ENCODE measurements at regions not wholly inside any gene's neighbourhood (a gene's known extent, or its start where the extent isn't known, plus 50 kb on each side); places are given as distances from the start of the nearest gene placed in this dataset.
"Not testable (repeated sequence)": the region's sequence is repeated elsewhere in the genome, so short reads cannot be mapped to it uniquely, and the experiment has no call there.

- no peak for DNase-seq (ENCODE audit: low spot score)
Observed at GRCh38 chr15:79606831-79607355, 174.8 kb downstream of the MINAR1 start.

GRCh38 chr15:79608066-79608864, 176.1 kb downstream of the MINAR1 start:
- DNase-seq (ENCODE audit: low spot score), result no peak

GRCh38 chr15:79609506-79609905, 177.4 kb downstream of the MINAR1 start:
- DNase-seq (ENCODE audit: low spot score), result no peak

- DNase-seq (ENCODE audit: low spot score), result no peak
Observed at GRCh38 chr15:79610021-79610420, 177.9 kb downstream of the MINAR1 start.

- DNase-seq (ENCODE audit: low spot score), result no peak
Observed at GRCh38 chr15:79615754-79616153, 183.6 kb downstream of the MINAR1 start.

- no peak for DNase-seq (ENCODE audit: low spot score)
Observed at GRCh38 chr15:79617071-79617470, 184.9 kb downstream of the MINAR1 start.

- no peak for DNase-seq (ENCODE audit: low spot score)
Observed at GRCh38 chr15:79620112-79620857, 188.1 kb downstream of the MINAR1 start.

- not testable (repeated sequence) for DNase-seq (ENCODE audit: low spot score)
Observed at GRCh38 chr15:79621805-79622204, 189.7 kb downstream of the MINAR1 start.

- DNase-seq (ENCODE audit: low spot score), result no peak
Observed at GRCh38 chr15:79623488-79623887, 191.4 kb downstream of the MINAR1 start.

GRCh38 chr15:79629687-79630086, 197.6 kb downstream of the MINAR1 start:
- DNase-seq (ENCODE audit: low spot score), result no peak

- DNase-seq (ENCODE audit: low spot score), result no peak
Observed at GRCh38 chr15:79632457-79632856, 200.3 kb downstream of the MINAR1 start.

GRCh38 chr15:79635149-79635771, 203.1 kb downstream of the MINAR1 start:
- DNase-seq (ENCODE audit: low spot score), result no peak

- DNase-seq (ENCODE audit: low spot score), result no peak
Observed at GRCh38 chr15:79635897-79636561, 203.9 kb downstream of the MINAR1 start.

GRCh38 chr15:79640206-79640605, 208.1 kb downstream of the MINAR1 start:
- DNase-seq (ENCODE audit: low spot score), result no peak

GRCh38 chr15:79641841-79642240, 209.7 kb downstream of the MINAR1 start:
- no peak for DNase-seq (ENCODE audit: low spot score)

GRCh38 chr15:79643393-79643792, 211.3 kb downstream of the MINAR1 start:
- DNase-seq (ENCODE audit: low spot score), result no peak

- DNase-seq (ENCODE audit: low spot score), result no peak
Observed at GRCh38 chr15:79644091-79644490, 212.0 kb downstream of the MINAR1 start.

- not testable (repeated sequence) for DNase-seq (ENCODE audit: low spot score)
Observed at GRCh38 chr15:79652972-79653371, 220.8 kb downstream of the MINAR1 start.

- no peak for DNase-seq (ENCODE audit: low spot score)
Observed at GRCh38 chr15:79653533-79653932, 221.4 kb downstream of the MINAR1 start.

- DNase-seq (ENCODE audit: low spot score), result no peak
Observed at GRCh38 chr15:79656151-79657000, 224.2 kb downstream of the MINAR1 start.

GRCh38 chr15:79657722-79658121, 225.6 kb downstream of the MINAR1 start:
- no peak for DNase-seq (ENCODE audit: low spot score)
